GM19397 (cell line): ENCODE measurements at regions not wholly inside any gene's neighbourhood (a gene's known extent, or its start where the extent isn't known, plus 50 kb on each side); places are given as distances from the start of the nearest gene placed in this dataset.
"Not testable (repeated sequence)": the region's sequence is repeated elsewhere in the genome, so short reads cannot be mapped to it uniquely, and the experiment has no call there.

ENCODE experiments used
- ATAC-seq: cut with Tn5 transposase; IDR thresholded peaks from one replicate; pipeline ENCODE4 v1.9.1; 2021; ENCODE audit warnings: mild to moderate bottlenecking, moderate library complexity; ENCODE audit not compliant: unreplicated experiment

- no peak for ATAC-seq
These were observed 85.2 kb upstream of the HNMT start for GRCh38 chr2:137879121-137879520.

DNA sequence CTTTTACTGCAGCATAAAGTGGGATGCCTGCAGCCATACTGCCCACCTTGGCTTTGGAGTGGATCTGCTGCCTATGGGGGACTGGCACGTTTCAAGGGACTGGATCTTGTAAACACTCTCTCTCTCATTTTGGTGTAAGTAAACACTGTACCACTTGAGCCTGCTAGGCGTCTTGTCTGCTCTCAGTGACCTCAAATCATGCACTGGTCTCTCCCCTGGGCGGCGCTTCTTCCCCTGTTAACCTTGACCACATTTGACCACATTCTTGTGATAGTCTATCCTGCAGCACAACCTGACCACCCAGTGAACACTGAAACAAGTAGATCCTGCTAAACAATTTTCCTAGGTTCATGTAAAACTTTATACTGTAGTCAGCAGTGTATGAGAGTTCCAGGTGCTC is 82.6 kb upstream of the HNMT start:
- ATAC-seq: no peak

DNA sequence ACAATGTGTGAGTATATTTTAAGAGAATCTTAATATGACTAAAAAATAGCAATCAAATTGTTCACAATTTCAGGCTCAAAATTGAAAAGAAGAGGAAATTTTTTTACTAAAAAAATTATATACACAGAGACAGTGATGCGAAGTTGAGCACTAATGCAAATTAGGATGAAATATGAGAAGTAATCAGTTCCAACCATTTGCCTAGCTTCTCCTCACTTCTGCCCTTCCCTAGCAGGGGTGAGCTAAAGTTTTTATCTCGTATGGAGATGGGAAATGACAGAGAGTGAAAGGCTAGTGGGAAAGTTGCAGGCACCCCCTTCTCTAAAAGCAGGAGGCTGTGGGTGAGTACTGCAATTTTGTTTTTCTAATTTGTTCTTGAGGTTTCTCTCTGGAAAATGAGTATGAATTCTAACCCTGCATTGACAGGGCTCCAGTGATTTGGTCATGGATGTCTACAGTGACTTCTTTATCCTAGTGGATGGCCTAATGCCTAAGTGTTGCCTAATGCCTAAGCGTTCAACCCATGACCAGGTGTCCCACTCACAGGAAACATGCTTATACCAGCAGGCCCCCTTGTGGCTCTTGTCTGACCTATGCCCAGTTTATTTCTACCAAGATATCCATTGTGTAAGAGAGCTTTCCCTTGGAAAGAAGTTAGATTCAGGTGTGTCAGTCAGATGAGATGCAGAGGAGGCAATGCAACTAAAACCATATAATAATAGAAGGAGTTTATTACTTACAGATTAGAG is 78.0 kb upstream of the HNMT start:
- ATAC-seq: no peak

DNA sequence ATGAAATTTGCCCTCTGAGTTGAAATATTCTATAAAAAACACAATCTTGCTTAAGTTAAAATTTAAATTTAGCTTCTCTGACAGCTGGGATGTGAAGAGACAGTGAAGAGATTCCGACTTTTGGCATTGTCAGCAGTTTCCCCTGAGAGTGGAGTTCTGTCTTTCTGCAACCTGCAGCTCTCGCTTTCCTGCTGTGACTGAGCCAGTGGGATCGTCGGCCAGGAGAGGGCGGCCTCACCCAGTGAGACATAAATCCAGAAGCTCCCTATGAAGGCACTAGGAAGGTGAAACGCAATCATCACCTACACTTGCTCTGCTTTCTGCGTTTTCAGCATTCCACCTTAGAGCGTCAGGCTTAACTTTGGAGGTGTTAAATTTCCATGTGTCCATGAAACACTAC is 75.4 kb upstream of the HNMT start:
- no peak for ATAC-seq

DNA sequence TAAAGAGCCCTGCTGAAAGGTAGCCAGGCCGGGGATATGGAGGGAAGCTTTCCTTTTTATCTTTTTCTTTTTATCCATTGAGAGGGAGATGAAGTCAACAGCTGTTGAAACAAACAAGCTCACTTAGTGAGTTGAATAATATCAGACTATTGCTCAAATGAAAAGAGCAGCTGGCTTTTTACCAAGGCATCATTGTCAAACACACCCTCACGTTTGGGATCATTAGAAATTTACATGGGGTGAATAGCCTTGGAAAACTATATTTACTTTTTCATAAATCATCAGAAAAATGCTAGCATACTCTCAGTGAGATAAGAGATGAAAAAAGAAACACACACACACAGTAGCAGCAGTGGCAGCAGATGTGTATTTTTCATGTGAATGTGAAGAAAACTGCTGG is 71.5 kb upstream of the HNMT start:
- ATAC-seq: no peak

DNA sequence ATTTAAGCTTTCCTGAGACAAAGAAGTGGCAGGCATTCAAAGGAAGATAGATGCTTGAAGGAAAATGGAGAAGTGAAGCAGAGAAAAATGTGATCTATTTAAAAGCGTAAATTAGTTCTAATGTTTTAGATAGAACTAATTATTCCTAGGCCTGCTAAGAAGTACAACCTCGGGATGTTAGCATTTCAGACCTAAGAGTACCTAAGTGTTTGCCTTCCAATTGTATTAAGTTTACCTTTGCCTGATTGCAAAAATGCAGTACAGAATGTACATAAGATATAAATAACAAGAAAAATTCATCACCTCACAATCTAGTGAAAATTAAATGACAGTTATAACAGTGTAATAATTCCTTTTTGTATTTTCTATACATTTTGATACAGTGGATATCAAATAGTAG is 71.1 kb upstream of the HNMT start:
- no peak for ATAC-seq

- ATAC-seq: no peak
These were observed 67.8 kb upstream of the HNMT start for GRCh38 chr2:137896467-137896866.

- no peak for ATAC-seq
These were observed 67.2 kb upstream of the HNMT start for GRCh38 chr2:137897082-137897481.

DNA sequence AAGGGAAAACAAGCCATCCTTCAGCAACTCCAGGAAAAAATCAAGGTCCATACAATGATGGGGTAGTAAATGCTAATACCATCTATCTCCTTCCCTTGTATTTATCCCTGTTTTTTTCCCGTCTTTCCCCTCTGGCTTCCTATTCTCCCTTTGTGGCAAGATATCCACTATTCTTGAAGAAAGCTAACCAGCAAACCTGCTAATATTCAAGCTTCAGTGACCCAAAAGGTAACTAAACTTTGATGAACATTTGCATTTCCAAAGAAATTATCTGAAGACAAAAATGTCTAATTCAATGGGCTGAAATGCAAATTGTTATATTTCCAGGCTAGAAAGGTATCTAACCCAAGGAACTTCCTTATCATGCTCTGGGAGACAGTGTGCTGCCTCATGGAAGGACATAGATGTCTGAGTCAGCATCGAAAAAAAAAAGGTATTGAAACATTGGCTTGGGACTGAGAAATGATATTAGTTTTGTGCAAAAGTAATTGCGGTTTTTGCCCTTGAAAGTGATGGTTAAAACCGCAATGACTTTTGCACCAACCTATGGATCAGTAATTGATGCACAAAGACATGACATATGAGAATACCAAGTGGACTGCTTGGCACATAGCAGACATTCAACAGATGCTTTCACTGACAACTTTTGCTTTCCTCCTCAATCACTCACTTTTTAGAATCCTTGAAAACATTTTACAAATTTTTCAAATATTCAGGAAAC is 63.7 kb upstream of the HNMT start:
- no peak for ATAC-seq

DNA sequence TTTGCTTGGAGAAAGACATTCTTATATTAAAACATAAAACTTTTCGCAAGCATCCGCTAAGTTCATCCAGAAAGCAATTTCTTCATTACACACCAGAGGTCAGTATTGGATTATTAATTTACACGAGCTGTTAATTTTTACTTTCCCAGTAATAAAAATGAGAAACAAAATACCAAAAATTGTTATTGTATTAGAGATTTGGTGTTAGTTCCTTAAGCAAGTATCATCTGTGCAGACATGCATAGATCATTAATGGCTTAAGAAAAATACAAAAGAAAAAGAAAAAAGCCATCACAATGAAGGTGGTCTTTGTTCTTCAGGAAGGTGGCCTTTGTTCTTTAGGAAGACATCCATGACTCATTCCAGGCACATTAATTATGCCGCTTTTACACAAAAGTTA is 53.6 kb upstream of the HNMT start:
- ATAC-seq: no peak

- ATAC-seq: no peak
These were observed 51.9 kb upstream of the HNMT start for GRCh38 chr2:137912371-137912770.

DNA sequence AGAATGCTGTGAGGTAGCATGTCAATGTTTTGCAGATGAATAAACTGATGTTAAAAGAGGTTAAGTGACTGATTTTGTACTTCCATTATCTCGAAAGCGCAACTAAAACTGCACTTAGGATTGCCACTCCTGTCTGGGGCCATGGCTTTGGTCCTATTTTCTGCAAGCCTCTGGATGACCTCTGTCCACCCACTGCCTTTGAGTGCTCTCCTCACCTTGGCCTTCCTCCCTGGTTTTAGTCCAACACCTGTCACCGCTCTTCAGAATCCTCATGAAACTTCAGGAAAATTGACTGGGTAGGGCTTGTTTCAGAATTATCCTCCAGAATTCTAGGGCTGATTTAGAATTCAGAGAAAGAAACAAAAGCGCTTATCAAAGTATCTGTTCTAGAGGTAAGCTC is 51.1 kb upstream of the HNMT start:
- no peak for ATAC-seq

- ATAC-seq: not testable (repeated sequence)
These were observed 50.6 kb upstream of the HNMT start for GRCh38 chr2:137913648-137914047.
